Stimulated activated CD8-positive, alpha-beta memory T cell treated with anti-CD3 and anti-CD28 coated beads, Interleukin-4, amount 100 ng/mL, for 48 hours (primary cell): ENCODE measurements at regions not wholly inside any gene's neighbourhood (a gene's known extent, or its start where the extent isn't known, plus 50 kb on each side); places are given as distances from the start of the nearest gene placed in this dataset.
A peak's percentile ranks its signal among the peaks of the same experiment; 100 is the strongest.

Source experiments
- DNase-seq: peaks from one replicate; pipeline ENCODE4 v3.0.0-alpha.2; 2020

- DNase-seq, result no peak
These were observed 524.8 kb downstream of the FUT8 start for GRCh38 chr14:65937079-65937959.

- no peak for DNase-seq
These were observed 525.4 kb downstream of the FUT8 start for GRCh38 chr14:65937960-65938316.

GRCh38 chr14:65938738-65939137, 526.2 kb downstream of the FUT8 start:
- no peak for DNase-seq

GRCh38 chr14:65939184-65939583, 526.7 kb downstream of the FUT8 start:
- DNase-seq, result no peak

- peak; percentile 46 for DNase-seq
These were observed 527.7 kb downstream of the FUT8 start for GRCh38 chr14:65940056-65940735.

GRCh38 chr14:65941091-65941490, 528.6 kb downstream of the FUT8 start:
- DNase-seq, result no peak

GRCh38 chr14:65943150-65943549, 530.6 kb downstream of the FUT8 start:
- DNase-seq, result no peak

GRCh38 chr14:65943916-65944410, 531.4 kb downstream of the FUT8 start:
- no peak for DNase-seq

- no peak for DNase-seq
These were observed 532.8 kb downstream of the FUT8 start for GRCh38 chr14:65945327-65945726.

GRCh38 chr14:65946494-65946893, 534.0 kb downstream of the FUT8 start:
- DNase-seq, result no peak

GRCh38 chr14:65948302-65948701, 535.8 kb downstream of the FUT8 start:
- DNase-seq, result no peak

GRCh38 chr14:65949711-65950516, 536.3 kb upstream of the CCDC196 start:
- DNase-seq, result peak; percentile 72

GRCh38 chr14:65954942-65955341, 531.2 kb upstream of the CCDC196 start:
- no peak for DNase-seq

- no peak for DNase-seq
These were observed 528.5 kb upstream of the CCDC196 start for GRCh38 chr14:65957631-65958205.

GRCh38 chr14:65958664-65959562, 527.3 kb upstream of the CCDC196 start:
- no peak for DNase-seq

GRCh38 chr14:65959563-65960024, 526.6 kb upstream of the CCDC196 start:
- no peak for DNase-seq

GRCh38 chr14:65961004-65961403, 525.2 kb upstream of the CCDC196 start:
- DNase-seq, result peak; percentile 94

GRCh38 chr14:65962952-65963351, 523.2 kb upstream of the CCDC196 start:
- no peak for DNase-seq

GRCh38 chr14:65964366-65964765, 521.8 kb upstream of the CCDC196 start:
- no peak for DNase-seq

GRCh38 chr14:65966188-65966587, 520.0 kb upstream of the CCDC196 start:
- DNase-seq, result no peak

GRCh38 chr14:65972346-65972870, 513.8 kb upstream of the CCDC196 start:
- no peak for DNase-seq
